PC-9 (cell line): ENCODE measurements at regions not wholly inside any gene's neighbourhood (a gene's known extent, or its start where the extent isn't known, plus 50 kb on each side); places are given as distances from the start of the nearest gene placed in this dataset.

ENCODE experiments used
- BruUV-seq: library from RNA; stranded (reverse); fragments of 400-500 nt; replicated peaks from 2 replicates; lab custom pipeline; 2021; lab: Mats Ljungman, UMichigan
- CTCF ChIA-PET: fragments of 300-600 bp; sonication (Branson Sonifier 250); formaldehyde crosslinking; loops from one replicate; lab custom pipeline; 2022; ENCODE audit warnings: antibody characterized with exemption; lab: Charles Lee
- POLR2A ChIA-PET: fragments of 300-600 bp; sonication (Branson Sonifier 250); formaldehyde crosslinking; loops from one replicate; lab custom pipeline; 2022; ENCODE audit warnings: antibody characterized with exemption; ENCODE audit not compliant: unreplicated experiment; lab: Charles Lee
- DNase-seq, 2 experiments: peaks; one replicate each; pipeline versions ENCODE4 v3.0.0 to v3.0.0-alpha.2; 2015 to 2022; ENCODE audit warnings: mixed read lengths in 1 of 2
- H2AFZ ChIP-seq: fragments of 200-600 bp; sonication (generic); 2 replicates; pipeline ENCODE4 v1.8.1; 2017; ENCODE audit warnings: antibody characterized with exemption
- H3F3A ChIP-seq: fragments of 200-600 bp; sonication (generic); 2 replicates; pipeline ENCODE4 v1.8.1; 2017; ENCODE audit warnings: antibody characterized with exemption, mild to moderate bottlenecking, low read depth; ENCODE audit not compliant: insufficient read depth
- H3K27ac ChIP-seq: fragments of 200-600 bp; sonication (generic); 2 replicates; pipeline ENCODE4 v1.6.1; 2016; ENCODE audit warnings: mixed run types
- H3K27me3 ChIP-seq: fragments of 200-600 bp; sonication (generic); 2 replicates; pipeline ENCODE4 v1.6.1; 2016; ENCODE audit warnings: low read depth, mixed run types; ENCODE audit not compliant: insufficient read depth
- H3K36me3 ChIP-seq: fragments of 200-600 bp; sonication (generic); 2 replicates; pipeline ENCODE4 v1.6.1; 2016; ENCODE audit warnings: low read depth, mixed run types
- H3K4me1 ChIP-seq: fragments of 200-600 bp; sonication (generic); replicated peaks from 2 replicates; pipeline ENCODE4 v1.6.1; 2016; ENCODE audit warnings: mixed run types; ENCODE audit not compliant: insufficient read depth
- H3K4me2 ChIP-seq: fragments of 200-600 bp; sonication (generic); 2 replicates; pipeline ENCODE4 v1.6.1; 2017; ENCODE audit warnings: mixed run types
- H3K4me3 ChIP-seq: fragments of 200-600 bp; sonication (generic); 2 replicates; pipeline ENCODE4 v1.6.1; 2016; ENCODE audit warnings: mixed run types
- H3K79me2 ChIP-seq: fragments of 200-600 bp; sonication (generic); 2 replicates; pipeline ENCODE4 v1.6.1; 2017; ENCODE audit warnings: low read depth, mixed run types
- H3K9me2 ChIP-seq: fragments of 200-600 bp; sonication (generic); 2 replicates; pipeline ENCODE4 v1.8.1; 2017; ENCODE audit warnings: mild to moderate bottlenecking; ENCODE audit not compliant: insufficient read depth
- H3K9me3 ChIP-seq: fragments of 200-600 bp; sonication (generic); 2 replicates; pipeline ENCODE4 v1.8.1; 2016; ENCODE audit warnings: low read depth; ENCODE audit not compliant: insufficient read depth
- H4K20me1 ChIP-seq: fragments of 200-600 bp; sonication (generic); 2 replicates; pipeline ENCODE4 v1.8.1; 2017; ENCODE audit not compliant: insufficient read depth
- EZH2 ChIP-seq: fragments of 200-600 bp; sonication (generic); IDR thresholded peaks from 2 replicates; pipeline ENCODE4 v1.8.0; 2017; ENCODE audit warnings: antibody characterized with exemption, low read depth
- intact Hi-C: fragments of 100-400 bp; cut with micrococcal nuclease; formaldehyde crosslinking; loops from one replicate; pipeline ENCODE4 v1.10.0; 2022; ENCODE audit not compliant: unreplicated experiment
- TF ChIP-seq, protein P1 (sequence below): fragments of 200-600 bp; sonication (generic); conservative IDR thresholded peaks from 2 replicates; pipeline ENCODE4 v1.6.1; 2017; ENCODE audit warnings: mixed run types, antibody characterized with exemption, mild to moderate bottlenecking, moderate library complexity

DNA sequence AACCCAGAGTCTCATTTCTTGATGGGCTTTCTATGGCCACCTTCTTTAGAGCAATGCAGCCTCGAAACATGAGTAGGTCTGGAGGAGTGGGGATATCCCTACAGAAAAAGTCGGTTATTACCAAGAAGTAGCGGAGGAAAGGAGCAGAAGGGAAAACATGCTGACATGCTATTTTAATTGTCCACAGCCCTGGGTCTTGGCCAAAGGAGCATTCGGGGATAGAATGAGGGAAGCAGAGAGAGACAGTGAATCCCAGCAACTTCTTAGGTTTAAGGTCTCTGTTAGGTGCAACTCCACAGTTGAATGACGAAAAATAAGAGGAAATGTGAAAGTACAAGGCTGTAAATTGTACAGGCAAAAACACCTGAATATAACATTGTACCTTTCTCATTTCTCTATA lies 506.7 kb upstream of the CDH18 start:
- ChIA-PET POLR2A (no interaction called here), CTCF (no interaction called here)
- Histone ChIP-seq H3K9me3 (no peaks in the 10 kb centered on the region), H3K4me3 (no peak overlapping the region), H3K9me2 (no peaks in the 10 kb centered on the region; the same call in 1 of the 2 replicates), H3K4me1 (no peaks in the 10 kb centered on the region), H4K20me1 (no peaks in the 10 kb centered on the region), H3K4me2 (no peak overlapping the region), H3K79me2 (no peaks in the 10 kb centered on the region), H3K27ac (no peak overlapping the region), H2AFZ (no peak overlapping the region), H3K27me3 (no peaks in the 10 kb centered on the region), H3F3A (no peaks in the 10 kb centered on the region), H3K36me3 (no peaks in the 10 kb centered on the region)
- no TSS peak for BruUV-seq
- intact Hi-C loops: no loop called here
- no peak for DNase-seq
- TF ChIP-seq EZH2: no peak
- TF ChIP-seq, protein P1, sequence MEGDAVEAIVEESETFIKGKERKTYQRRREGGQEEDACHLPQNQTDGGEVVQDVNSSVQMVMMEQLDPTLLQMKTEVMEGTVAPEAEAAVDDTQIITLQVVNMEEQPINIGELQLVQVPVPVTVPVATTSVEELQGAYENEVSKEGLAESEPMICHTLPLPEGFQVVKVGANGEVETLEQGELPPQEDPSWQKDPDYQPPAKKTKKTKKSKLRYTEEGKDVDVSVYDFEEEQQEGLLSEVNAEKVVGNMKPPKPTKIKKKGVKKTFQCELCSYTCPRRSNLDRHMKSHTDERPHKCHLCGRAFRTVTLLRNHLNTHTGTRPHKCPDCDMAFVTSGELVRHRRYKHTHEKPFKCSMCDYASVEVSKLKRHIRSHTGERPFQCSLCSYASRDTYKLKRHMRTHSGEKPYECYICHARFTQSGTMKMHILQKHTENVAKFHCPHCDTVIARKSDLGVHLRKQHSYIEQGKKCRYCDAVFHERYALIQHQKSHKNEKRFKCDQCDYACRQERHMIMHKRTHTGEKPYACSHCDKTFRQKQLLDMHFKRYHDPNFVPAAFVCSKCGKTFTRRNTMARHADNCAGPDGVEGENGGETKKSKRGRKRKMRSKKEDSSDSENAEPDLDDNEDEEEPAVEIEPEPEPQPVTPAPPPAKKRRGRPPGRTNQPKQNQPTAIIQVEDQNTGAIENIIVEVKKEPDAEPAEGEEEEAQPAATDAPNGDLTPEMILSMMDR: no peak

DNA sequence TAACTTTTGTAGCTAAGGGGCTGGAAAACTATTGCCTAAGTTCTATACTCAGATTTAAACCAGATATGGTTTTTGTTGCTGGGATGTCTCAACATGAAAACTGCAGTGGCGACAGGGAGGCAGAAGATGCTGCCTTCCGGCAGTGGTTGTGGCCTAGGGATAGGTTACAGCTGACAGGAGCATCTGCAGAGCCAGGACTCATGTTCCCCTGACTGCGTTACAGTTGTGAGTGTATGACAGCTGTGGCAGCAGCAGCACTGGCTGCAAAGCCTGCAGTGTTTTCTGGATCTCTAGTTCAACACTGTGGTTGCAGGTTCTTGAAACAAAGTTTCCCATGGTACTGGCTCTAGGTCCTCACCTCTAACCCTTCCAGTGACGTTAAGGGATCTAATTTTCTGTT lies 498.8 kb upstream of the CDH18 start:
- Histone ChIP-seq H3K9me3 (no peaks in the 10 kb centered on the region), H3K9me2 (no peaks in the 10 kb centered on the region), H3K4me3 (no peak overlapping the region), H4K20me1 (0 out of 2 replicates have a peak, but pooled peaks cover 4% of the 10 kb centered on the region), H3K4me2 (no peak overlapping the region), H3F3A (no peaks in the 10 kb centered on the region), H3K79me2 (no peaks in the 10 kb centered on the region), H3K27ac (no peak overlapping the region), H3K27me3 (no peaks in the 10 kb centered on the region), H2AFZ (no peak overlapping the region; the same call in 1 of the 2 replicates), H3K36me3 (no peaks in the 10 kb centered on the region), H3K4me1 (no peaks in the 10 kb centered on the region)
- TF ChIP-seq, protein P1: no peak
- TF ChIP-seq EZH2: no peak
- intact Hi-C loops: no loop called here
- no peak for DNase-seq
- POLR2A ChIA-PET: no interaction called here
- no TSS peak for BruUV-seq
- CTCF ChIA-PET: interaction anchor here (0.7 kb wide), 1 partner anchor 1557 kb away, joined by 3 read pairs; no protein-coding TSS in a partner anchor

DNA sequence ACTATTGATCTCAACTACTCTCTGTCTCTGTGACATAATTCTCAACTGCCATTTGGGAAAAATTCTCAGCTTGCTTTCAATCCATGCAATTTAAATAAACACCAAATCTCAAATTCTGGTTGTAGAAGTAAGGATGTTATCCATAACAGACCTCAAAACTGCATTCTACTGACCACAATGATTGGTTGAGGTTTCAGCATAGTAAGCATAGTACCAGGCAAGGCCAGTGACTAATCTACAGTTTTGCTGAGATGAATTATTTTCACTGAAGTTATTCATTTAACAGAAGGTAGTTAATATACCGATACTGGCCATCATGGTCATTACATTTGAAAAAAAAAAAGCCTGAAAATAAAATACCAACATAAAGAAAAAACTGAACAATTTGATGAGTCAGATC lies 488.0 kb upstream of the CDH18 start:
- H3K9me2 ChIP-seq: no peaks in the 10 kb centered on the region
- H3F3A ChIP-seq: no peaks in the 10 kb centered on the region
- no TSS peak for BruUV-seq
- no peaks in the 10 kb centered on the region for H3K27me3 ChIP-seq
- H3K4me2 ChIP-seq: no peak overlapping the region
- DNase-seq: no peak
- no peaks in the 10 kb centered on the region for H3K79me2 ChIP-seq
- TF ChIP-seq EZH2: no peak
- TF ChIP-seq, protein P1: no peak
- no peak overlapping the region for H2AFZ ChIP-seq
- H3K9me3 ChIP-seq: no peaks in the 10 kb centered on the region
- H3K36me3 ChIP-seq: no peaks in the 10 kb centered on the region
- intact Hi-C loops: no loop called here
- ChIA-PET POLR2A (no interaction called here), CTCF (no interaction called here)
- H3K4me3 ChIP-seq: no peak overlapping the region
- H3K27ac ChIP-seq: no peak overlapping the region
- H4K20me1 ChIP-seq: no peaks in the 10 kb centered on the region
- H3K4me1 ChIP-seq: no peaks in the 10 kb centered on the region
